IMR-90 (cell line): ENCODE measurements at regions not wholly inside any gene's neighbourhood (a gene's known extent, or its start where the extent isn't known, plus 50 kb on each side); places are given as distances from the start of the nearest gene placed in this dataset.

Source experiments
- ATAC-seq: fragments of 200-7000 bp; cut with Tn5 transposase; 2 replicates; pipeline ENCODE4 v1.9.1; 2020; ENCODE audit warnings: low read depth, mild to moderate bottlenecking, moderate library complexity
- BruUV-seq: library from RNA; stranded (reverse); fragments of 400-500 nt; replicated peaks from 2 replicates; lab custom pipeline; 2021; lab: Mats Ljungman, UMichigan
- CTCF ChIA-PET: fragments of 300-600 bp; formaldehyde crosslinking; extraction: SDS; loops from one replicate; lab custom pipeline; 2021; ENCODE audit warnings: antibody characterized with exemption; lab: Yijun Ruan, JAX
- POLR2A ChIA-PET: fragments of 300-600 bp; sonication (Branson Sonifier 250); formaldehyde crosslinking; loops from one replicate; lab custom pipeline; 2022; ENCODE audit warnings: antibody characterized with exemption; ENCODE audit not compliant: unreplicated experiment; lab: Charles Lee
- DNase-seq: peaks from one replicate; pipeline ENCODE4 v3.0.0; 2013
- H2AFZ ChIP-seq: replicated peaks from 2 replicates; pipeline ENCODE3; 2013; ENCODE audit warnings: low read length, mild to moderate bottlenecking; ENCODE audit not compliant: poor library complexity
- H2AK5ac ChIP-seq: 2 replicates; pipeline ENCODE4 v1.6.1; 2013; ENCODE audit warnings: low read depth, low read length, inconsistent platforms
- H2AK9ac ChIP-seq: replicated peaks from 2 replicates; pipeline ENCODE3; 2013; ENCODE audit warnings: mild to moderate bottlenecking, low read depth, low read length, moderate library complexity; ENCODE audit not compliant: poor library complexity
- H2BK120ac ChIP-seq: 2 replicates; pipeline ENCODE4 v1.6.1; 2013; ENCODE audit warnings: low read depth, low read length, inconsistent platforms
- H2BK15ac ChIP-seq: 3 replicates; pipeline ENCODE4 v1.6.1; 2013; ENCODE audit warnings: low read depth, low read length, inconsistent platforms
- H2BK20ac ChIP-seq: 2 replicates; pipeline ENCODE4 v1.6.1; 2013; ENCODE audit warnings: low read depth, mild to moderate bottlenecking, inconsistent platforms, low read length, moderate library complexity
- H2BK5ac ChIP-seq: 2 replicates; pipeline ENCODE4 v1.6.1; 2013; ENCODE audit warnings: mild to moderate bottlenecking, low read depth, low read length, inconsistent platforms; ENCODE audit not compliant: poor library complexity, severe bottlenecking
- H3K14ac ChIP-seq: replicated peaks from 2 replicates; pipeline ENCODE4 v1.6.1; 2013; ENCODE audit warnings: low read depth, low read length, inconsistent platforms
- H3K18ac ChIP-seq: 2 replicates; pipeline ENCODE4 v1.6.1; 2013; ENCODE audit warnings: low read depth, low read length, control low read depth
- H3K23ac ChIP-seq: 2 replicates; pipeline ENCODE4 v1.6.1; 2013; ENCODE audit warnings: low read depth, low read length, inconsistent platforms
- H3K27ac ChIP-seq: 2 replicates; pipeline ENCODE4 v1.5.1; 2013; ENCODE audit warnings: mild to moderate bottlenecking, control low read depth, low read length; ENCODE audit not compliant: insufficient read depth
- H3K27me3 ChIP-seq: 2 replicates; pipeline ENCODE4 v1.6.1; 2013; ENCODE audit warnings: low read length; ENCODE audit not compliant: control insufficient read depth, insufficient read depth
- H3K36me3 ChIP-seq: 2 replicates; pipeline ENCODE4 v1.6.1; 2013; ENCODE audit warnings: low read length, mixed read lengths; ENCODE audit not compliant: control insufficient read depth, insufficient read depth
- H3K4ac ChIP-seq: 2 replicates; pipeline ENCODE4 v1.6.1; 2013; ENCODE audit warnings: low read depth, low read length, inconsistent platforms
- H3K4me1 ChIP-seq: 2 replicates; pipeline ENCODE4 v1.6.1; 2013; ENCODE audit warnings: low read length, mixed read lengths; ENCODE audit not compliant: control insufficient read depth, insufficient read depth
- H3K4me2 ChIP-seq: 2 replicates; pipeline ENCODE4 v1.6.1; 2013; ENCODE audit warnings: low read depth, mild to moderate bottlenecking, control low read depth, low read length, moderate library complexity
- H3K4me3 ChIP-seq: 2 replicates; pipeline ENCODE4 v1.5.1; 2013; ENCODE audit warnings: low read depth, mild to moderate bottlenecking, control low read depth, low read length, moderate library complexity; ENCODE audit not compliant: insufficient read depth
- H3K56ac ChIP-seq: 2 replicates; pipeline ENCODE4 v1.6.1; 2013; ENCODE audit warnings: low read length, inconsistent platforms; ENCODE audit not compliant: insufficient read depth; ENCODE audit errors: extremely low read depth
- H3K79me1 ChIP-seq, 2 experiments: 2 replicates each; pipeline ENCODE4 v1.6.1; 2013; ENCODE audit warnings: low read length in 2 of 2, inconsistent platforms in 1 of 2, low read depth in 1 of 2
- H3K9ac ChIP-seq: 2 replicates; pipeline ENCODE4 v1.6.1; 2013; ENCODE audit warnings: low read depth, low read length, control low read depth
- H3K9me1 ChIP-seq: 2 replicates; pipeline ENCODE4 v1.6.1; 2013; ENCODE audit warnings: low read length, inconsistent platforms; ENCODE audit not compliant: insufficient read depth
- H3K9me3 ChIP-seq: 2 replicates; pipeline ENCODE4 v1.6.1; 2013; ENCODE audit warnings: low read length; ENCODE audit not compliant: control insufficient read depth, insufficient read depth
- H4K20me1 ChIP-seq: 2 replicates; pipeline ENCODE4 v1.6.1; 2013; ENCODE audit warnings: low read length, inconsistent platforms; ENCODE audit not compliant: insufficient read depth
- H4K5ac ChIP-seq: 2 replicates; pipeline ENCODE4 v1.6.1; 2013; ENCODE audit warnings: mild to moderate bottlenecking, low read depth, low read length, control low read depth
- H4K8ac ChIP-seq, 2 experiments: 2 replicates each; pipeline ENCODE4 v1.6.1; 2013; ENCODE audit warnings: low read depth in 2 of 2, low read length in 2 of 2, control low read depth in 1 of 2, inconsistent platforms in 1 of 2
- H4K91ac ChIP-seq: 2 replicates; pipeline ENCODE4 v1.6.1; 2013; ENCODE audit warnings: low read depth, low read length, inconsistent platforms; ENCODE audit not compliant: insufficient read depth
- CEBPB ChIP-seq: IDR thresholded peaks from 2 replicates; pipeline ENCODE4 v1.6.1; 2012; ENCODE audit warnings: low read depth, low read length, improper control_type of control experiment
- SMC3 ChIP-seq: fragments of 150-350 bp; IDR thresholded peaks from 2 replicates; pipeline ENCODE4 v1.6.1; 2016; ENCODE audit warnings: low read depth, mild to moderate bottlenecking, antibody characterized with exemption, low read length, moderate library complexity
- dilution Hi-C: fragments of 300-500 bp; cut with HindIII; formaldehyde crosslinking; loops from one replicate; pipeline ENCODE4 v1.14.3; 2018; ENCODE audit warnings: low sequenced_read_pairs; ENCODE audit not compliant: unreplicated experiment
- in situ Hi-C: fragments of 300-500 bp; cut with MboI; formaldehyde crosslinking; loops from 3 replicates; pipeline ENCODE4 v1.14.3; 2019; ENCODE audit warnings: low sequenced_read_pairs, inconsistent platforms, mixed read lengths
- intact Hi-C: fragments of 100-400 bp; cut with micrococcal nuclease; formaldehyde crosslinking; loops from 2 replicates; pipeline ENCODE4 v1.10.0; 2022

- Histone ChIP-seq H2BK120ac (no peak overlapping the region), H3K36me3 (no peaks in the 10 kb centered on the region), H3K9me3 (no peaks in the 10 kb centered on the region), H3K14ac (no peak overlapping the region), H3K9me1 (no peaks in the 10 kb centered on the region), H3K56ac (no peak overlapping the region), H3K27ac (no peak overlapping the region), H3K4ac (no peak overlapping the region), H2AK5ac (no peak overlapping the region), H3K4me1 (no peaks in the 10 kb centered on the region), H2BK15ac (no peak overlapping the region), H4K91ac (no peak overlapping the region), H3K23ac (no peak overlapping the region), H3K18ac (no peak overlapping the region), H2AFZ (no peak overlapping the region), H4K20me1 (no peaks in the 10 kb centered on the region), H3K9ac (no peak overlapping the region), H4K8ac (no peak overlapping the region), H2AK9ac (no peak overlapping the region), H4K5ac (no peak overlapping the region), H3K4me2 (no peak overlapping the region), H3K4me3 (no peak overlapping the region), H3K79me1 (no peaks in the 10 kb centered on the region), H3K27me3 (no peaks in the 10 kb centered on the region), H2BK20ac (no peak overlapping the region), H2BK5ac (no peak overlapping the region)
- BruUV-seq, result no TSS peak
- intact Hi-C loops, result no loop called here
- DNase-seq, result peak; percentile 11
- POLR2A ChIA-PET, result no interaction called here
- in situ Hi-C loops, result no loop called here
- no peak for ATAC-seq
- dilution Hi-C loops, result no loop called here
- CTCF ChIA-PET, result interaction anchor here (0.5 kb wide), 1 partner anchor 1019 kb away, joined by 4 read pairs; no protein-coding TSS in a partner anchor
- TF ChIP-seq SMC3 (no peak), CEBPB (0 out of 2 replicates have a peak, but pooled peaks have one; percentile 30)
Measured at GRCh38 chr11:109138196-109138595, 283.8 kb upstream of the C11orf87 start.
